ENCODE measurements at regions not wholly inside any gene's neighbourhood (a gene's known extent, or its start where the extent isn't known, plus 50 kb on each side); places are given as distances from the start of the nearest gene placed in this dataset.

- no peak for TF ChIP-seq CTCF (IDR thresholded peaks at IDR 0.05; ENCODE audit: low read depth, low read length, missing control alignments)
- DNase-seq (ENCODE audit: extremely low read depth, low read depth) = no peak
- no peak overlapping the region for H3K4me3 ChIP-seq (replicated peaks; ENCODE audit: low read depth, low read length)
Observed at GRCh38 chr13:58587183-58587582, 955.6 kb downstream of the PCDH17 start.

GRCh38 chr13:58592052-58592451 is 960.5 kb downstream of the PCDH17 start:
- DNase-seq (ENCODE audit: extremely low read depth, low read depth) = no peak
- TF ChIP-seq CTCF (IDR thresholded peaks at IDR 0.05; ENCODE audit: low read depth, low read length, missing control alignments) = no peak
- H3K4me3 ChIP-seq (replicated peaks; ENCODE audit: low read depth, low read length) = no peak overlapping the region

DNA sequence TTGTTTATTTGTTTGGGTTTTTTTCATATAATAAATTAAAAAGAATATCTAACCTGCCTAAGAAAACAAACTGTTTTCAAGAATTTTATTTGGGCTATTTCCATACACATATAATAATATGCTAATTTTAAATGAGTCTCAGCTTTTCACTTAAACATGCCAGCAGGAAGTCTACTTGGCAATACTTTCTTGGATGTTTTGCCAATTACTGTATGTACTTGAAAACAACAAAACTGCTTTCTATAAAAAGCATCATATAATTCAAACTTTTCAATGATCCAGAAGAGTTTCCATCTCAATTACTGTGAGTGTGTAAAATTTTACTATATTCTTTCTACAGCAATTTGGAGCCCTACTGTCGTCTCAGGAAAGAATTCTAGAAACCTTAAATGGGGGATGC is 961.2 kb downstream of the PCDH17 start:
- TF ChIP-seq CTCF (IDR thresholded peaks at IDR 0.05; ENCODE audit: low read depth, low read length, missing control alignments) = no peak
- H3K4me3 ChIP-seq (replicated peaks; ENCODE audit: low read depth, low read length) = no peak overlapping the region
- no peak for DNase-seq (ENCODE audit: extremely low read depth, low read depth)

- no peak overlapping the region for H3K4me3 ChIP-seq (replicated peaks; ENCODE audit: low read depth, low read length)
Observed at GRCh38 chr13:58594747-58595600, 963.4 kb downstream of the PCDH17 start.

DNA sequence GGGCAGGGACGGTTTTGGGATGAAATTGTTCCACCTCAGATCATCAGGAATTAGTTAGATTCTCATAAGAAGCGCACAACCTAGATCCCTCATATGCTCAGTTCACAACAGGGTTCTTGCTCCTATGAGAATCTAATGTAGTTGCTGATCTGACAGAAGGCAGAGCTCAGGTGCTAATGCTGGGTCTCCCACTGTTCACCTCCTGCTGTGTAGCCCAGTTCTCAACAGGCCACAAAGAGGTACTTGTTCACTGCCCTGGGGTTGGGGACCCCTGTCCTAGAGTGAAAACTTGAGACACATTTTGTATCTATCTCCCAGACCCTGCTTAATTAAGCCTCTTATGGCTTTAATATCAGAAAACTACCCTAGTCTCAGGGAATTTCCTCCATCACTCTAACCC is 966.0 kb downstream of the PCDH17 start:
- TF ChIP-seq CTCF (IDR thresholded peaks at IDR 0.05; ENCODE audit: low read depth, low read length, missing control alignments) = no peak
- no peak for DNase-seq (ENCODE audit: extremely low read depth, low read depth)
- H3K4me3 ChIP-seq (replicated peaks; ENCODE audit: low read depth, low read length) = no peak overlapping the region

More at GRCh38 chr13:58594747-58595600, 963.4 kb downstream of the PCDH17 start:
- no peak for TF ChIP-seq CTCF (IDR thresholded peaks at IDR 0.05; ENCODE audit: low read depth, low read length, missing control alignments)
- DNase-seq (ENCODE audit: extremely low read depth, low read depth) = no peak

- no peak for TF ChIP-seq CTCF (IDR thresholded peaks at IDR 0.05; ENCODE audit: low read depth, low read length, missing control alignments)
- H3K4me3 ChIP-seq (replicated peaks; ENCODE audit: low read depth, low read length) = no peak overlapping the region
- DNase-seq (ENCODE audit: extremely low read depth, low read depth) = no peak
Observed at GRCh38 chr13:58598241-58598640, 966.7 kb downstream of the PCDH17 start.
